ENCODE measurements at regions not wholly inside any gene's neighbourhood (a gene's known extent, or its start where the extent isn't known, plus 50 kb on each side); places are given as distances from the start of the nearest gene placed in this dataset.

- no peak overlapping the region for H2BK15ac ChIP-seq (ENCODE audit: low read length)
- ChIA-PET CTCF (ENCODE audit: partially characterized antibody) (interaction anchor here (1.0 kb wide), 1 partner anchor 30 kb away, joined by 4 read pairs; no protein-coding TSS in a partner anchor), POLR2A (ENCODE audit: partially characterized antibody) (interaction anchor here (1.5 kb wide), 1 partner anchor 21 kb away, joined by 3 read pairs; no protein-coding TSS in a partner anchor)
- no peak overlapping the region for H3K23ac ChIP-seq (ENCODE audit: insufficient read length)
- no peak for TF ChIP-seq CBX8 (IDR thresholded peaks at IDR 0.05; ENCODE audit: borderline replicate concordance, low read depth, low read length)
- H3K4me1 ChIP-seq (replicated peaks in 1 of 4; ENCODE audit: control insufficient read depth in 3 of 4, insufficient read depth in 4 of 4, low read length in 3 of 4) = no peaks in the 10 kb centered on the region
- no peak for FAIRE-seq
- no peak overlapping the region for H2BK20ac ChIP-seq (ENCODE audit: low read length)
- H4K8ac ChIP-seq (ENCODE audit: extremely low read depth, insufficient read depth, low read length) = no peak overlapping the region
- H4K5ac ChIP-seq (ENCODE audit: insufficient read length, low read depth, low read length) = no peak overlapping the region
- H3K4ac ChIP-seq (replicated peaks; ENCODE audit: insufficient read length, low read depth, low read length) = no peak overlapping the region
- no peaks in the 10 kb centered on the region for H3K23me2 ChIP-seq (ENCODE audit: low read depth, low read length)
- no peaks in the 10 kb centered on the region for H4K20me1 ChIP-seq (replicated peaks in 1 of 2; ENCODE audit: control insufficient read depth in 1 of 2, insufficient read depth in 2 of 2, low read length in 2 of 2)
- H3K9me3 ChIP-seq (ENCODE audit: insufficient read depth in 2 of 2, low read depth in 1 of 2, low read length in 1 of 2) = peaks cover 5% of the 10 kb centered on the region in 2 experiments; a peak in 2 of 4 replicates
- no peak overlapping the region for H3K27ac ChIP-seq (ENCODE audit: low read depth, low read length)
- H3K56ac ChIP-seq (replicated peaks; ENCODE audit: insufficient read length, low read depth, low read length) = no peak overlapping the region
- no peak overlapping the region for H2AFZ ChIP-seq (ENCODE audit: low read length)
- H3K79me1 ChIP-seq (ENCODE audit: low read depth, low read length) = no peaks in the 10 kb centered on the region
- H2BK12ac ChIP-seq (ENCODE audit: low read depth, low read length) = peak overlapping the region; percentile 39; the same call in 1 of the 2 replicates
- no peak overlapping the region for H2BK120ac ChIP-seq (replicated peaks; ENCODE audit: low read depth, low read length)
- H3K4me2 ChIP-seq (ENCODE audit: insufficient read depth in 1 of 2, low read depth in 2 of 2, low read length in 2 of 2) = no peak overlapping the region
- no peaks in the 10 kb centered on the region; a peak in 1 of 7 replicates for H3K27me3 ChIP-seq (replicated peaks in 1 of 4; ENCODE audit: control insufficient read depth in 3 of 4, extremely low read depth in 1 of 4, insufficient read depth in 3 of 4, low read length in 3 of 4)
- no peak overlapping the region for H3K9ac ChIP-seq (replicated peaks in 1 of 4; ENCODE audit: extremely low read depth in 1 of 4, low read depth in 3 of 4, low read length in 3 of 4)
- H3K79me2 ChIP-seq (ENCODE audit: control insufficient read depth in 1 of 2, insufficient read depth in 2 of 2, low read length in 2 of 2) = no peaks in the 10 kb centered on the region
- WGBS, 2 experiments (ENCODE audit: extremely low coverage in 1 of 2, insufficient coverage in 1 of 2, insufficient read length in 1 of 2, insufficient replicate concordance in 2 of 2, low coverage in 1 of 2, low lambda C conversion rate in 2 of 2, missing lambda C conversion rate in 1 of 2) = 83% methylated on average over 9 of the region's 9 CpGs; no CpG with 5 or more reads in 1 of the 2 experiments
- H3K14ac ChIP-seq (ENCODE audit: insufficient read length) = no peak overlapping the region
- H2BK5ac ChIP-seq (ENCODE audit: low read depth, low read length) = peak overlapping the region; percentile 35; the same call in 1 of the 2 replicates
- no peak overlapping the region for H2AK5ac ChIP-seq (ENCODE audit: low read depth, low read length)
- no peak overlapping the region for H3K4me3 ChIP-seq (ENCODE audit: extremely low read depth in 1 of 4, insufficient read depth in 2 of 4, low read depth in 3 of 4, low read length in 4 of 4)
- no peaks in the 10 kb centered on the region for H3K36me3 ChIP-seq (ENCODE audit: control insufficient read depth in 2 of 4, insufficient read depth in 4 of 4, low read length in 3 of 4)
- H4K91ac ChIP-seq (replicated peaks; ENCODE audit: insufficient read length, low read length) = no peak overlapping the region
- no peak for DNase-seq (ENCODE audit: low read depth in 1 of 2, low spot score in 2 of 2)
- H3K18ac ChIP-seq (ENCODE audit: extremely low read depth, low read length) = no peak overlapping the region
Measured at GRCh38 chr2:120406566-120406965, 60.6 kb downstream of the INHBB start.
